ENCODE measurements at regions not wholly inside any gene's neighbourhood (a gene's known extent, or its start where the extent isn't known, plus 50 kb on each side); places are given as distances from the start of the nearest gene placed in this dataset.

- TF ChIP-seq CTCF (IDR thresholded peaks at IDR 0.05), result no peak
- TF ChIP-seq POLR2A (IDR thresholded peaks at IDR 0.05), result no peak
Observed at GRCh38 chr3:139265131-139266016, 78.4 kb upstream of the MRPS22 start.
